GM21360 (cell line): ENCODE measurements at regions not wholly inside any gene's neighbourhood (a gene's known extent, or its start where the extent isn't known, plus 50 kb on each side); places are given as distances from the start of the nearest gene placed in this dataset.
"Not testable (repeated sequence)": the region's sequence is repeated elsewhere in the genome, so short reads cannot be mapped to it uniquely, and the experiment has no call there.

Experiments used
- ATAC-seq: cut with Tn5 transposase; IDR thresholded peaks from one replicate; pipeline ENCODE4 v1.9.1; 2021; ENCODE audit warnings: mild to moderate bottlenecking, moderate library complexity; ENCODE audit not compliant: unreplicated experiment

GRCh38 chrX:125503769-125504168 lies 184.1 kb downstream of the TEX13C start:
- ATAC-seq, result no peak

DNA sequence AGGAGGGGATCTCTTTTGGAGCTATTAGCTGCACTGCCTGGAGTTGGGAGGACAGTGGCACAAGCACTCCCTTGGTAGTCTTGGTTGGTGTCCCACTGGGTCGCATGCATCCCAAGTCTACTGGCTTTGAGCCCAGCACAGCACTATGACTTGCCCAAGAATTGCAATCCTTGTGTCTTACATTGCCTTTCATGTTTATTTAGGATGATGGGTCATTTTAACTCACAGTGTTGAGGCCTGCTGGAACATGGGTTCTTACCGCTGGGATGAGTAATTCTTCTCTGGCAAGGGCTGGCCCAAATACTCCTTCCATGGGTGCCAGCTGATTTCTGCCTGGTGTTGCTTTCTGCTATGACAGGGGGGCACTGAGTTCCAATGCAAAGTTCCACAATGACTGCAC lies 185.5 kb downstream of the TEX13C start:
- ATAC-seq, result no peak

- no peak for ATAC-seq
Measured at GRCh38 chrX:125507119-125507518, 187.4 kb downstream of the TEX13C start.

DNA sequence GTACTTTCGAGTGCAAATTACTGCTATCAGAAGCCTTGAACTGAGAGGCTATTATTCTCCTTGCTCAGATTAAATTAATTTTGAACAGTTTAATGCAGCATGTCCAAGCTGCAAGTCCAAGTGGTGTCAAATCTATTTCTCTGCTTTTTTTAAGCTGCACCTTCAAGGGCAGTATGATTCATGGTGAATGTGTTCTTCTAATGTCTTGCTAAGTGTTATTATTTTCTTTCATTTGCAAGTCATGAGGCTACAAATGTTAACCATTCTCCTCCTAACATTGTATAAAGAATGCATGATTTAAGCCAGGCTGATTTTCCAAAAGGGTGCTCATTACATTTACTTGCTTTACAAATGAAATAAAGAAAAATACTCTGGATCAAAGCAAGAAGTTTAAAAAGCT lies 200.4 kb downstream of the TEX13C start:
- ATAC-seq, result no peak

- ATAC-seq, result no peak
Measured at GRCh38 chrX:125522752-125523151, 203.1 kb downstream of the TEX13C start.

GRCh38 chrX:125532411-125533089 lies 212.9 kb downstream of the TEX13C start:
- ATAC-seq, result no peak

DNA sequence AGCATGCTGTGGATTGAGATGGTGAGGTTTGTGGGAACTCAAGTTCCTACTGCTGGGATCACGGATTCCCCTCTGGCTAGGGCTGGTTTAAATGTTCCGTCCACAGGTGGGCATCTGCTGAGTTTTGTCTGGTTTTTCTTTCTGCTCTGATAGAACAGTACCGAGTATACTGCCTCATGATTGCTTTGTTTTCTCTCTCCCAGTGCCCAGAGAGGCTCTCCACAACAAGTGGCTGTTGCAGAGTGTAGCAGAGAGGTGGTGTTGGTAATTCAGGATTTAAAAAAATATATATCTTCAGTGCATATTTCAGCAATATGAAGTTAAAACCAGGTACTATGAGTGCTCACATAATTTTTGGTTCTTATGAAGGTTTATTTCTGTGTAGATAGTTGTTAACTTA lies 213.7 kb downstream of the TEX13C start:
- ATAC-seq, result no peak

DNA sequence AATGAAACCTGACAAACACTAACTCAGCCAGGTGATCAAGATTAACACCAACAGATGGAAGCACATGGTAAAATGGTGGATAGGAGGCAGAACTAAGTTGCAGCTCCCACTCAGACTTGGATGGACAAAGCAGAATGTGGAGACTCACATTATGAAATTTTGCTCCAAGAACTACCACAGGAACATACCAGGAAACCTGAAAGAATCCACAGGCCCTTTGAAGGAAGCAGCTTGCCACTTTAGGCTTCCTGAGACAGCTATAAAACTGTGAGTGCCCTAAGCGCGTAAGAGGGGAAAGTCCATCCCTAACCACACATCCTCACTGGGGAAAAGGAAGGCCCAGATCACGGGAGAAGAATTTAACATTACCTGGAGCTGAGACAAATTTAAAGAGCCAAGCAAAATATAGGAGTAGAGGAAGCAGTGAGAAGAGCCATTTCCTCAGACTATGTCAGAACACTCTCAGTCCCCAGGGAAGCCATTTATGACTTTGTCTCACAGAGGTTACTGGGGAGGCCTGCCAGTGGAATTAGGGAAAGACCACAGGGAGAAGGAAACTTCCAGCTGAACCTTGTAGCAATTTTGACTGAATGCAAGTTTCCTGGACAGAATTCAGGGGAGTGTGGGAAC lies 224.5 kb downstream of the TEX13C start:
- ATAC-seq, result no peak

GRCh38 chrX:125544856-125545255 lies 225.2 kb downstream of the TEX13C start:
- ATAC-seq, result no peak

DNA sequence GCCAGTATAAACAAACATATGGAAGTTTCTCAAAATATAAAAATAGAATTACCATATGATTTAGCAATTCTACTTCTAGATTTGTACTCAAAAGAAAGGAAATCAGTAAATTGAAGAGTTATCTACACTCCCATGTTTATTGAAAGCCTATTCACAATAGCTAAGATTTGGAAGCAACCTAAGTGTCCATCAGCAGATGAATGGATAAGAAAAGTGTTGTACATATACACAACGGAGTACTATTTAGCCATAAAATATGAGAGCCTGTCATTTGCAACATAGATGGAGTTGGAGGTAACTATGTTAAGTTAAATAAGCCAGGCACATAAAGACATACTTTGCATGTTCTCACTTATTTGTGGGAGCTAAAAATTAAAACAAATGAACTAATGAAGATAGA lies 257.8 kb downstream of the TEX13C start:
- ATAC-seq, result no peak

DNA sequence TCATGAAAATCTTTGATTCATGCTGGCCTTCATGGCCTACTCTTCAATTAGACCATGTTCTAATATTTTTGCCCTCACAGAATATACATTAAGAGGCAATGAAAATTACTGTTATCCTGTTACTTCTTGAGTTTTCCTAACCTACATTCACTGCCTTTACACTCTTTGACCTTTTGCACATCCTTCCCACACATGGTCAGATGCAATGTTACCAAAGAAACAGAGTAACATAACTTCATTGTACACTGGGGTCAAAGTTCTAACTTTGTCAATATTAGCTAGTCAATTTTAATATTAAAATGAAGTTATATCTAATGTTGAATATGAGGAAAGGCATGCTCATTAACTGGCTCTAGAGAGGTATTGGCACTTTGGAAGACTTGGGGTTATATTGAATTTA lies 284.8 kb downstream of the TEX13C start:
- ATAC-seq, result no peak

DNA sequence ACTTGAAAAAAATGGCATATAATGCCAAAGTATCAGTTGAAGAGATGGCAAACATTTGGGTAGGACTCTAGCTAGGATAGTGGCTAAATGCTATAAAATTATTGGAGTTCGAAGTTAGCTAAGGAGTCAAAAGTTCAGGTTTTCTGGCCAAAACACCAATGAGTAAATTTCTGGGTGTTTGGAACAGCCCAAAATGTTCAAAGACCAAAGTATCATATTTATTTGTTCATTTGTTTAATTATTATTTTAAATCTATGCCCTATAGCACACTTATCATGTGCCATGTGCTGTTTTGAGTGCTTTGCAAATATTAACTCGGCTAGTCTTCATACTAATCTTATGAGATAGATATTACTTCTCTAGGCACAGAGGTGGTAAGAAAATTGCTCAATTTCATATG lies 285.5 kb downstream of the TEX13C start:
- no peak for ATAC-seq

DNA sequence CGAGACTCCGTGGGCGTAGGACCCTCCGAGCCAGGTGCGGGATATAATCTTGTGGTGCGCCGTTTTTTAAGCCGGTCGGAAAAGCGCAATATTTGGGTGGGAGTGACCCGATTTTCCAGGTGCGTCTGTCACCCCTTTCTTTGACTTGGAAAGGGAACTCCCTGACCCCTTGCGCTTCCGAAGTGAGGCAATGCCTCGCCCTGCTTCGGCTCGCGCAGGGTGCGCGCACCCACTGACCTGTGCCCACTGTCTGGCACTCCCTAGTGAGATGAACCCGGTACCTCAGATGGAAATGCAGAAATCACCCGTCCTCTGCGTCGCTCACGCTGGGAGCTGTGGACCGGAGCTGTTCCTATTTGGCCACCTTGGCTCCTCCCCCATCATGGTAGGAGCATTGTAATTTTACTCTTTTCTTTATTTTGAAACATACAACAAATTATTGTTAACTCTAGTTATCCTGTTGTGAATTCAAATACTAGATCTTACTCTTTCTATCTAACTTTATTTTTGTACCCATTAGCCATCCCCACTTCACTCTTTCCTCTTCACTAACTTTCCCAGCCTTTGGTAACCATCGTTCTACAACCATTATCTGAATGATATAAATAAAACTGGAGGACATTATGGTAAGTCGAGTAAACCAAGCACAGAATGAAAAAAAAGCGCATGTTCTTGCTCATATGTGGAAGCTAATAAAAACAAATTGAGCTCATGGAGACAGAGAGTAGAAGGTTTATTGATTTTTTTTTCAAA lies 295.1 kb downstream of the TEX13C start:
- ATAC-seq, result not testable (repeated sequence)

DNA sequence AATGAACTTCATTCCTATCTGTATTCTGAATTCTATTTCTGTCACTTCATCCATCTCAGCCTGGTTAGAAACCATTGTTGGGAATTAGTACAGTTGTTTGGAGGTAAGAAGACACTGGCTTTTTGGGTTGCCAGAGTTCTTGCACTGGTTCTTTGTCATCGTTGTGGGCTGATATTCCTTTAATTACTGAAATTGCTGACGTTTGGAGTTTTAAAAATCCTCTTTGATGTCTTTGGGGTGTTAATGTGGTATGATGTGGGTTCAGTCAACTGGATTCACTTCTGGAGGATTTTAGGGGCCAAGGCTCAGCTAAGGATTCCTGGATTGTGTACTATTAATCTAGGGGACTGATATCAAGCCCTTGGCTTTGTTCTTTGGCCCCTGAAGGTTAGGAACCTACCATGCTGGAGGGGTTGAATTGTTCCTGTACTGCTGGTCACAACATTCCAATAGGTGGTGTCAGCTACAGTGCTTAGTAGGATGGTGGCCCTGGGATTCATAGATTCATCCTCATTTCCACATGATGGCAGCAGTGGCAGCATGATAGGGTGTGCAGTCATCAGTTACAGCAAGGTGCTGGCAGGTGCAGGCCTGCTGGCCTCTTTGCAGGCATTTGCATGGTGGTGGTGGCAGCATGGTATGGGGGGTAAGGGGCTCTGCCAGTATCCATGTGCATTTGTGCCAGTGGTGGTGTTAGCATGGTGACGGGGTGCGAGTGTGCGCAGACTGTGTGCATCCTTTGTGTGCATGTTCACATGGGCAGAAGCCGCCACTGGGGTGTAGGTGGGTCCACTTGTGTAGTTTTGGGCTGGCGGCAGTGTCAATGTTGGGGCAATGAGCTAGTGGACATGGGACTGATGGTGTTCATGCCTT lies 301.3 kb downstream of the TEX13C start:
- ATAC-seq, result no peak

- no peak for ATAC-seq
Measured at GRCh38 chrX:125621588-125621927, 301.9 kb downstream of the TEX13C start.

- no peak for ATAC-seq
Measured at GRCh38 chrX:125622899-125623298, 303.2 kb downstream of the TEX13C start.

GRCh38 chrX:125627676-125628075 lies 308.0 kb downstream of the TEX13C start:
- ATAC-seq, result no peak

- no peak for ATAC-seq
Measured at GRCh38 chrX:125628435-125628834, 308.8 kb downstream of the TEX13C start.

- ATAC-seq, result no peak
Measured at GRCh38 chrX:125641405-125641804, 321.7 kb downstream of the TEX13C start.

- ATAC-seq, result peak; percentile 64
Measured at GRCh38 chrX:125646195-125646594, 326.5 kb downstream of the TEX13C start.

DNA sequence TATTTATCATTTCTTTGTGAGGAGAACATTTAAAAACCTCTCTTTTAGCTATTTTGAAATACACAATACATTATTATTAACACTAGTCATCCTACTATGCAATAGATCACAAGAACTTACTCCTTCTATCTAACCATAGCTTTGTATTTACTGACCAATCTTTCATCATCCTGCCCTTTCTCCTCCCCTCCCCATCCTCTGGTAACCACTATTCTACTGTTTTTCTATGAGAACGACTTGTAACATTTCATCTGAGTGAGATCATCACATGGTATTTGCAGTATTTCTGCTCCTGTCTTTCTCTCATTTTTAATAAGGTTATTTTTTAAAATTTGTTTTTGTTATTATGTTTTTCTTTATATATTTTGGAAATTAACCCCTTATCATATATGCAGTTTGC lies 331.8 kb downstream of the TEX13C start:
- no peak for ATAC-seq
